SK-N-SH (cell line): ENCODE measurements at regions not wholly inside any gene's neighbourhood (a gene's known extent, or its start where the extent isn't known, plus 50 kb on each side); places are given as distances from the start of the nearest gene placed in this dataset.

Experiments used
- CTCF ChIA-PET: fragments of 300-600, 350-600 bp; formaldehyde crosslinking; extraction: SDS; loops from one replicate; lab custom pipeline; 2021; lab: Yijun Ruan, JAX
- POLR2A ChIA-PET: fragments of 350-600 bp; sonication (Branson Sonifier 250); formaldehyde crosslinking; extraction: SDS; loops from one replicate; lab custom pipeline; 2020; ENCODE audit warnings: antibody characterized with exemption, inconsistent platforms; lab: Yijun Ruan, JAX
- DNase-seq: peaks from one replicate; pipeline ENCODE4 v3.0.0; 2012
- H2AFZ ChIP-seq: fragments of 200-600 bp; sonication (generic); 2 replicates; pipeline ENCODE4 v1.8.1; 2016; ENCODE audit warnings: antibody characterized with exemption, mild to moderate bottlenecking, low read depth
- H3F3A ChIP-seq: fragments of 200-600 bp; sonication (generic); replicated peaks from 2 replicates; pipeline ENCODE3; 2016; ENCODE audit warnings: antibody characterized with exemption, mild to moderate bottlenecking; ENCODE audit not compliant: insufficient read depth
- H3K27ac ChIP-seq, 2 experiments: fragments of 200-500 bp in 1 of 2; fragments of 200-600 bp in 1 of 2; sonication (Bioruptor generic) in 1 of 2; sonication (generic), shearing (Covaris generic) in 1 of 2; 2 replicates each; pipeline versions ENCODE4 v1.5.1 to v1.6.1; 2014 to 2016; ENCODE audit warnings: low read depth in 2 of 2, inconsistent platforms in 1 of 2, low read length in 1 of 2, mild to moderate bottlenecking in 1 of 2, mixed read lengths in 1 of 2
- H3K27me3 ChIP-seq: fragments of 200-600 bp; sonication (generic), shearing (Covaris generic); 2 replicates; pipeline ENCODE4 v1.6.1; 2016; ENCODE audit warnings: mixed run types; ENCODE audit not compliant: insufficient read depth
- H3K36me3 ChIP-seq, 2 experiments: fragments of 200-500 bp in 1 of 2; fragments of 200-600 bp in 1 of 2; sonication (Bioruptor generic) in 1 of 2; sonication (generic) in 1 of 2; replicated peaks in 1 of 2; 2 replicates each; pipeline versions ENCODE3 to v1.5.1; 2014 to 2016; ENCODE audit warnings: low read length in 1 of 2, mild to moderate bottlenecking in 1 of 2; ENCODE audit not compliant: insufficient read depth in 2 of 2, control insufficient read depth in 1 of 2
- H3K4me1 ChIP-seq, 2 experiments: fragments of 200-500 bp in 1 of 2; fragments of 200-600 bp in 1 of 2; sonication (Bioruptor generic) in 1 of 2; sonication (generic), shearing (Covaris generic) in 1 of 2; 2 replicates each; pipeline versions ENCODE4 v1.5.1 to v1.6.1; 2014 to 2016; ENCODE audit warnings: low read depth in 1 of 2, low read length in 1 of 2, mixed run types in 1 of 2; ENCODE audit not compliant: insufficient read depth in 2 of 2, control insufficient read depth in 1 of 2
- H3K4me2 ChIP-seq: fragments of 200-600 bp; sonication (generic), shearing (Covaris generic); 2 replicates; pipeline ENCODE4 v1.6.1; 2017; ENCODE audit warnings: mixed run types
- H3K4me3 ChIP-seq, 2 experiments: fragments of 200-500 bp in 1 of 2; fragments of 200-600 bp in 1 of 2; sonication (Bioruptor generic) in 1 of 2; sonication (generic), shearing (Covaris generic) in 1 of 2; 2 replicates each; pipeline versions ENCODE4 v1.5.1 to v1.8.1; 2014 to 2016; ENCODE audit warnings: low read depth in 2 of 2, inconsistent platforms in 1 of 2, low read length in 1 of 2, mild to moderate bottlenecking in 1 of 2, mixed read lengths in 1 of 2, moderate library complexity in 1 of 2
- H3K79me2 ChIP-seq: fragments of 200-600 bp; sonication (generic); 2 replicates; pipeline ENCODE4 v1.8.1; 2017; ENCODE audit warnings: mild to moderate bottlenecking; ENCODE audit not compliant: insufficient read depth
- H3K9ac ChIP-seq: fragments of 200-600 bp; sonication (generic); 2 replicates; pipeline ENCODE4 v1.6.1; 2017; ENCODE audit warnings: mixed run types
- H3K9me2 ChIP-seq: fragments of 200-600 bp; sonication (generic); 2 replicates; pipeline ENCODE4 v1.6.1; 2017; ENCODE audit warnings: mixed run types
- H3K9me3 ChIP-seq: fragments of 200-600 bp; sonication (generic); 2 replicates; pipeline ENCODE4 v1.6.1; 2017; ENCODE audit warnings: mixed run types, mild to moderate bottlenecking, moderate library complexity
- H4K20me1 ChIP-seq: fragments of 200-600 bp; sonication (generic); 2 replicates; pipeline ENCODE4 v1.6.1; 2017; ENCODE audit warnings: mild to moderate bottlenecking, mixed run types; ENCODE audit not compliant: insufficient read depth
- EZH2phosphoT487 ChIP-seq: fragments of 200-600 bp; sonication (generic); IDR thresholded peaks from 2 replicates; pipeline ENCODE4 v1.6.1; 2017; ENCODE audit warnings: low read depth, mixed run types, mild to moderate bottlenecking, antibody characterized with exemption, moderate library complexity, borderline replicate concordance
- FOSL2 ChIP-seq: IDR thresholded peaks from 2 replicates; pipeline ENCODE4 v1.4.0; 2012; ENCODE audit warnings: low read depth, mild to moderate bottlenecking, moderate library complexity, borderline replicate concordance
- FOXJ3 ChIP-seq: sonication (generic); formaldehyde crosslinking; IDR thresholded peaks from 2 replicates; pipeline ENCODE4 v1.5.1; 2020; ENCODE audit warnings: mild to moderate bottlenecking, missing genetic modification reagents
- FOXM1 ChIP-seq: IDR thresholded peaks from 2 replicates; pipeline ENCODE4 v1.4.0; 2012; ENCODE audit warnings: low read depth, mild to moderate bottlenecking
- GATA2 ChIP-seq: sonication (generic); formaldehyde crosslinking; IDR thresholded peaks from 2 replicates; pipeline ENCODE4 v1.5.0; 2020; ENCODE audit warnings: mild to moderate bottlenecking, missing genetic modification reagents
- JUND ChIP-seq: IDR thresholded peaks from 2 replicates; pipeline ENCODE4 v1.4.0; 2012
- MEF2A ChIP-seq: IDR thresholded peaks from 2 replicates; pipeline ENCODE4 v1.4.0; 2012; ENCODE audit warnings: low read depth, borderline replicate concordance
- RFX5 ChIP-seq: IDR thresholded peaks from 2 replicates; pipeline ENCODE4 v1.6.1; 2012; ENCODE audit warnings: mild to moderate bottlenecking, improper control_type of control experiment, low read length
- SIN3A ChIP-seq: IDR thresholded peaks from 2 replicates; pipeline ENCODE4 v1.6.1; 2012; ENCODE audit warnings: low read depth, mild to moderate bottlenecking, low read length, moderate library complexity, borderline replicate concordance
- TCF12 ChIP-seq: IDR thresholded peaks from 2 replicates; pipeline ENCODE4 v1.4.0; 2012
- YY1 ChIP-seq: IDR thresholded peaks from 2 replicates; pipeline ENCODE4 v1.4.0; 2012; ENCODE audit warnings: low read depth, mild to moderate bottlenecking
- WGBS: methylation state at CpG from one replicate; pipeline ENCODE4 v1.1.6; 2017; ENCODE audit warnings: low lambda C conversion rate; 5-methylcytosine and 5-hydroxymethylcytosine counted together
- TF ChIP-seq, protein P1 (sequence below): fragments of 150-350 bp; IDR thresholded peaks from 2 replicates; pipeline ENCODE4 v1.6.1; 2017; ENCODE audit warnings: antibody characterized with exemption, low read length, low read depth, borderline replicate concordance
- TF ChIP-seq, protein P2 (sequence below): IDR thresholded peaks from 2 replicates; pipeline ENCODE4 v1.4.0; 2012; ENCODE audit warnings: low read depth, borderline replicate concordance
- TF ChIP-seq, protein P3 (sequence below): IDR thresholded peaks from 2 replicates; pipeline ENCODE4 v1.4.0; 2012; ENCODE audit warnings: low read depth

DNA sequence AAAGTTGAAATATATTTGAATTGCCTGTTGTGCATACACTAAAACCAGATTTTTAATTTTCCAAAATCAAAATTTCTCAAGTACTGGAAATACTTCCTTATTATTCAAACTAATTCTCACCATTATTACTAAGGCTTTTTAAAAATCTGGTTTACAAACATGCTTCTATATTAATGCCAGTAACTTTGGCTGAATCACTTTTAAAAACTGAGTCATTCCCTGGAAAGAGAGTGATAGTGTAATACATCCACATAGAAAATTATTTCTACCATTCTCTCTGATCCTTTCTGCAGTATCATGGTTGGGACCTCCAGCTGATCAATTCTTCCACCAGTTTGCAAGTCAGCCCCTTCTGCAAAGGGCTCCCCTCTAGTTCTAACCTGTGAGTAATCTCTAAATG is 165.3 kb upstream of the FAM241A start:
- Histone ChIP-seq H3K9me3 (no peaks in the 10 kb centered on the region), H2AFZ (no peak overlapping the region), H3K79me2 (no peaks in the 10 kb centered on the region), H3F3A (no peaks in the 10 kb centered on the region), H3K4me1 (no peaks in the 10 kb centered on the region), H3K36me3 (no peaks in the 10 kb centered on the region), H3K9me2 (no peaks in the 10 kb centered on the region), H3K4me3 (no peak overlapping the region), H3K27me3 (peaks cover 6% of the 10 kb centered on the region; the same call in 1 of the 2 replicates), H3K9ac (no peak overlapping the region), H3K4me2 (no peak overlapping the region), H4K20me1 (no peaks in the 10 kb centered on the region), H3K27ac (no peak overlapping the region)
- TF ChIP-seq MEF2A (no peak), TCF12 (no peak), RFX5 (no peak), SIN3A (no peak), GATA2 (CRISPR knock-in tag) (no peak), JUND (no peak)
- TF ChIP-seq, protein P1, sequence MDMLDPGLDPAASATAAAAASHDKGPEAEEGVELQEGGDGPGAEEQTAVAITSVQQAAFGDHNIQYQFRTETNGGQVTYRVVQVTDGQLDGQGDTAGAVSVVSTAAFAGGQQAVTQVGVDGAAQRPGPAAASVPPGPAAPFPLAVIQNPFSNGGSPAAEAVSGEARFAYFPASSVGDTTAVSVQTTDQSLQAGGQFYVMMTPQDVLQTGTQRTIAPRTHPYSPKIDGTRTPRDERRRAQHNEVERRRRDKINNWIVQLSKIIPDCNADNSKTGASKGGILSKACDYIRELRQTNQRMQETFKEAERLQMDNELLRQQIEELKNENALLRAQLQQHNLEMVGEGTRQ = no peak
- TF ChIP-seq, protein P2, sequence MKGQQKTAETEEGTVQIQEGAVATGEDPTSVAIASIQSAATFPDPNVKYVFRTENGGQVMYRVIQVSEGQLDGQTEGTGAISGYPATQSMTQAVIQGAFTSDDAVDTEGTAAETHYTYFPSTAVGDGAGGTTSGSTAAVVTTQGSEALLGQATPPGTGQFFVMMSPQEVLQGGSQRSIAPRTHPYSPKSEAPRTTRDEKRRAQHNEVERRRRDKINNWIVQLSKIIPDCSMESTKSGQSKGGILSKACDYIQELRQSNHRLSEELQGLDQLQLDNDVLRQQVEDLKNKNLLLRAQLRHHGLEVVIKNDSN = no peak
- CTCF ChIA-PET = no interaction called here
- DNase-seq = no peak
- POLR2A ChIA-PET = no interaction called here

DNA sequence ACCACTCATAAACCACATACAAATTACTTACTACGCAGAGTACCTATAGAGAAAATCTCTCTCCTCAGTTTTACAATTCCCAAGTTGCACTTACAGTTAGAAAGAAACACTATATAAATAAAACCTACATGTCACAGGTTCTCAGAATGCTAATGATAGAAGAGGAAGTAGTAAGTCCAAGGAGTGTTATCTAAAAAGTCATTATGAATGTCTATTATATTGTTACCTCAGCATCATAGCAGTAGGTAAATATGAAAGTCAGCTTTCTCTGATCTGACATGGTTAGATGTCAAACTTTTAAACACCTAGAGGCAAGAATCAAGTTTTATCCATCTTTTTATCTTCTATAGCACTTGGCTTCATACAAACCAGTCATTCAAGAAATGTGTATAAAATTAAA is 163.2 kb upstream of the FAM241A start:
- Histone ChIP-seq H3F3A (no peaks in the 10 kb centered on the region), H3K4me1 (no peaks in the 10 kb centered on the region), H3K79me2 (no peaks in the 10 kb centered on the region), H3K9me2 (no peaks in the 10 kb centered on the region), H3K9me3 (no peaks in the 10 kb centered on the region), H3K27ac (no peak overlapping the region), H3K9ac (no peak overlapping the region), H3K4me2 (no peak overlapping the region), H4K20me1 (no peaks in the 10 kb centered on the region), H3K4me3 (no peak overlapping the region), H2AFZ (no peak overlapping the region), H3K36me3 (no peaks in the 10 kb centered on the region), H3K27me3 (peaks cover 6% of the 10 kb centered on the region; the same call in 1 of the 2 replicates)
- 18% methylated on average over 1 of the region's 1 CpG for WGBS
- ChIA-PET POLR2A (no interaction called here), CTCF (no interaction called here)
- DNase-seq = no peak
- TF ChIP-seq FOXJ3 (CRISPR knock-in tag) (no peak), FOXM1 (no peak), FOSL2 (no peak), EZH2phosphoT487 (no peak), TCF12 (no peak), YY1 (no peak)
- TF ChIP-seq, protein P3, sequence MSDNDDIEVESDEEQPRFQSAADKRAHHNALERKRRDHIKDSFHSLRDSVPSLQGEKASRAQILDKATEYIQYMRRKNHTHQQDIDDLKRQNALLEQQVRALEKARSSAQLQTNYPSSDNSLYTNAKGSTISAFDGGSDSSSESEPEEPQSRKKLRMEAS = no peak
- TF ChIP-seq, protein P2 = no peak
